ENCODE measurements at regions not wholly inside any gene's neighbourhood (a gene's known extent, or its start where the extent isn't known, plus 50 kb on each side); places are given as distances from the start of the nearest gene placed in this dataset.
"Not testable (repeated sequence)": the region's sequence is repeated elsewhere in the genome, so short reads cannot be mapped to it uniquely, and the experiment has no call there.

DNA sequence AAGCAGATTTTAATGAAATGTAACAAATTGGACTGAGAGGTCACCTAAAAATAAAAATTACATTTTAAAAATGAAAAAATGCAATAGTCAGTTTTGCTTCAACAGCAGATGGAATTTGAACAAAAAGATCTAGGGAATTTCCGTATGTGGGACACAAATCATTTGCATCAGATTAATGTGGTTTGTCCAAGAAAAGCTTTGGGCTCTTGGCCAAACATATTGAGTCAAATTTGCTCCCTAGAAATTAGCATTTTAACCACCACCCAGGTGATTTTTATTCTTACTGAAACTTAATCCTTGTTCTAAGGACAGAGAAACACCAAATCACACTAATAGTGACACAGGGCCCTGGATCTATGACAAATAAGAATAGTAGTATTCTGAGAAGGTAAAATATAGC is 1477.8 kb downstream of the FAM181B start:
- DNase-seq, result no peak
- intact Hi-C loops (cut with DNase I), result no loop called here

DNA sequence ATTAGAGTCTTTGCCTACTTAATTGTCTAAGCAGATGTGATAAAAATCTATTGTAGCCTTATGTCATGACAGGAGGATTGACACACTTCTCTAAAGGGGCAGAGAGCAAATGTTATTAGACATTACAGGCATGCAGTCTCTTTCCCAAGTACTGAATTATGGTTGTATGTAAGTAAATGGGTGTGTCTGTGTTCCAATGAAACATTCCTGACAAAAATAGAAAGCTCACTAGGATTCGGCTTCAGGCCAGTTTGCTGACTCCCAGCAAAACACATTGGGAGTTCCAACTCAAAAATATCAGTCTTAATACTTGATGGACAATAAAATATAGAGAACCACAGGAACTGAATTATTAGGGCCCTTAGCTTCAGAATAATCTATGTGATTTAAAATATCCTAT is 1480.4 kb downstream of the FAM181B start:
- intact Hi-C loops (cut with DNase I), result no loop called here
- DNase-seq, result no peak

GRCh38 chr11:81246941-81247340 is 1486.7 kb downstream of the FAM181B start:
- intact Hi-C loops (cut with DNase I), result no loop called here
- DNase-seq, result no peak

DNA sequence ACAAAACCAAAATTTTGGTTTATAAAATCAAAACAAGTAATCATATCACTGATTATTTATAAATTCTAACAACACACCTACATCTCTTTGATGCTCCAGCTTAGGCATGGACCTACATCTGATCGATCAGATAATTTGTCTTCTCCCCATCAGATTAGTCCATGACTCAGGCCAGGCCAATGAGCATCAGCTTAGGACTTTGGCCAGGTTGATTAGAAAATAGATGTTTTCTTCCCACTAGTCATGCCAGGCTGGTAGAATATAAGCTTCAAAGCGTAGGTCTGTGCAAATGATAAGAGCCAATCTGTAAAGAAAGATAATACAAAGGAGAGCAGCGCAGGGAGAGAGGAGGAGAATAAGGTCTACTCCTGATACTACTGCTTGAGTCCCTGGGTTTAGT is 1487.9 kb downstream of the FAM181B start:
- DNase-seq, result no peak
- intact Hi-C loops (cut with DNase I), result no loop called here

DNA sequence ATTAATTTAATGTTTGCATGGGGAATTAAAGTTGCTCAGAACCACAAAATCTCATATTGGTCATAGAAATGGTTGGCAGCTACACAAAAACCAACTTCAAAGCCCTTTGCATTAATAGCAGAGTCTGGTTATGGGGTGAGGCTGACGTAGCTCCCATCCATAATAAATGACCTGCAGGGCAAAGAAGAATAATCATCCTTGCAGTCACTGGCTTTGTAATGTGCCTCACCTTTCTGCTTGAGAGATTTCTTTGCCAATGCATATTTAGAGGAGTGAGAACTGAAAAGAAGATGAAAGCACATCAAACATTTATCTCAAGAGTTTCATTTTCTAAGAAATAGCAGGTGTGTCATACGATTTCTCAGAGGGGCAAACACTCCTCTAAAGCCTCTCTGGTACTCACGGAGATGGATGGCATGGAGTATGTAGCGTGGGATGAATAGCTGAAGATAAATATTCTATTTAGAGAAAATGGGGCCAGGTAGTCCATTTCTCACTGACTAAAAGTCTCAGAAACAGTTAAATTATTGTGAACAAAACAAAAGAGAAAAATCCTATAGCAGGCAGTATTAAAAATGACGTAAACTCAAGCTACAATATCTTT is 1491.9 kb downstream of the FAM181B start:
- DNase-seq, result no peak
- intact Hi-C loops (cut with DNase I), result no loop called here

- intact Hi-C loops (cut with DNase I), result no loop called here
- no peak for DNase-seq
Measured at GRCh38 chr11:81237139-81237538, 1496.5 kb downstream of the FAM181B start.

DNA sequence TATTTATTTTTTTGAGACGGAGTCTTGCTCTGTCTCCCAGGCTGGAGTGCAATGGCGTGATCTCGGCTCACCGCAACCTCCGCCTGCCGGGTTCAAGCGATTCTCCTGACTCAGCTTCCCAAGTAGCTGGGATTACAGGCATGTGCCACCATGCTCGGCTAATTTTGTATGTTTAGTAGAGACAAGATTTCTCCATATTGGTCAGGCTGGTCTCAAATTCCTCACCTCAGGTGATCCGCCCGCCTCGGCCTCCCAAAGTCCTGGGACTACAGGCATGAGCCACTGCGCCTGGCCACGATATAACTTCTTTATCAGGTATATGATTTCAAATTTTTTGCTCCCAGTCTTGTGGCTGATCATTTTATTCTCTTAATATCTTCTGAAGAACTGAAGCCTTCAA is 1506.3 kb downstream of the FAM181B start:
- intact Hi-C loops (cut with DNase I); DNase-seq: not testable (repeated sequence)

- intact Hi-C loops (cut with DNase I), result no loop called here
- DNase-seq, result no peak
Measured at GRCh38 chr11:81224396-81224795, 1509.3 kb downstream of the FAM181B start.

DNA sequence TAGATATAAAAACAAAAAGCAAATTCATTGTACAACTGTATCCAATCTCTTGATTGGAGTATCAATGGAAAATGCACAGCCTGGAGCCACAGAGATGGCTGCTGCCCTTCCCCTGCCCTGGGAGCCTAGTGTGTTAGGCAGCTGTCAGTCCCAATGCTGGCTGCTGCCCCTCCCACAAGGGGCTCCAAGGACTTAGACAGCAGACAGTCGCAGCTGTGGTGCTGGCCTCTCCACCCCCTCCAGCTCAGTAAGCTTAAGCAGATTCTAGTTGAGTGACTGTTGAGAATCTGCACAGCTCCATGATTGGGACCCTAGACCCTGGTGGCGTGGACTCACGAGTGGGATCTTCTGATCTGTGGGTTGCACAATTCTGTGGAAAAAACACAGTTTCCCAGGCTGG is 1511.2 kb downstream of the FAM181B start:
- intact Hi-C loops (cut with DNase I), result no loop called here
- DNase-seq, result peak in 2 of 10 donors; percentile 65 to 66

- no peak for DNase-seq
- intact Hi-C loops (cut with DNase I), result no loop called here
Measured at GRCh38 chr11:81220146-81220895, 1513.3 kb downstream of the FAM181B start.

DNA sequence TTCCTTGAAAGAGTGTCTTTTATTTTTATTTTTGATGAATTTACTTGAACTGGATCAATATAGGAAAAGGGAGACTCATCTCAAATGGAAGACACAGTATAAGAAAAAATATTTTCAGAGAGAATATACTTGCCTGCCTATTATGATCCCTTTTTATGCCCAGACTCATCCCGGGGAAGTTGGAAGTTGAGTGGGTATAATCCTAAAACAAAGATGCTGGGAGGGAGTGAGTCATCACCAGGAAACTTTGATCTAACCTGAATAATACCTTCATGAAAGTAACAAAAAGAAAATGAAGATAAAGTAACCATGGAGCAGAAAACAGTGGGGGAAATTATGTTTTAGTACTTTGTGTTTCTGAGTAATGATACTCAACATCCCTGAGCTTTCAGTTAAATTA is 1514.0 kb downstream of the FAM181B start:
- intact Hi-C loops (cut with DNase I), result no loop called here
- no peak for DNase-seq

- DNase-seq, result no peak
- intact Hi-C loops (cut with DNase I), result no loop called here
Measured at GRCh38 chr11:81218440-81218839, 1515.2 kb downstream of the FAM181B start.

DNA sequence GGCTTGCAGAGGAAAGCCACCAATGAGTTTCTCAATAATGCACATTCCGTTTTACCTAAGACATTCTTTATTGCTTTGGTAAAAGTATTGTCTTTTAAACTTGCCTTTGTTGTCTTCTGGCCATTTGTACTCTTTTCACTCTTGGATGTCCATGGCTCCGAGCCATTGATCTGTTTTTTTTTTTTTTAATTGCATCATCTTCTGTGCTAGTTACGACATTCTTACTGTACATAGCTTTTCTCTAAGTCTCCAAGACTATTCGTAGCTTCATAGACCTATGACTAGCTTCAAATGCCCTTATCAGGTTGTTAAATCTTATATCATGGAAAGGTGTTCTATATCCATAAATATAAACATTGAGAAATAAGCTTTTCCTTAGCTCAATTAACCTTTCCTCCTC is 1522.6 kb downstream of the FAM181B start:
- intact Hi-C loops (cut with DNase I), result no loop called here
- DNase-seq, result no peak

- intact Hi-C loops (cut with DNase I), result no loop called here
- peak in 2 of 10 donors; percentile 64 to 79 for DNase-seq
Measured at GRCh38 chr11:81207421-81208054, 1526.1 kb downstream of the FAM181B start.

DNA sequence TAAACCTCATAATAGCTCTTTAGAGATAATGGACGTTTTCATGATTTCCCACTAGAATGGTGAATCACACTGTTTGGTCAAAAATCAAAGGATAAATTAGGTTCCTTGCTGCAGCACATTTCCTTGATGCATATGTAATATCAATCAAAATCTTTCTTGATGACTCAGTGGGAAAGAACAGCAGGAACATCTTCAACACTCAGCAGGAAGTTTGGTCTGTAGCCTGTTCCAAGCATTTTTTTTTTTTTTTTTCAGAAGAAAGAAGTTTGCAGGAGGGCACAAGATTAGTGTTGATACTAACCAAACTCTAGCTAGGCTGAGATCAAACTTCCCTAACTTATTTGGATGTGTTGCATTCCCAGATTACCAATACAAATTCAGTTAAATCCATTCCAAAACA is 1529.8 kb downstream of the FAM181B start:
- intact Hi-C loops (cut with DNase I), result no loop called here
- DNase-seq, result no peak

GRCh38 chr11:81197396-81197795 is 1536.3 kb downstream of the FAM181B start:
- no peak for DNase-seq
- intact Hi-C loops (cut with DNase I), result no loop called here

DNA sequence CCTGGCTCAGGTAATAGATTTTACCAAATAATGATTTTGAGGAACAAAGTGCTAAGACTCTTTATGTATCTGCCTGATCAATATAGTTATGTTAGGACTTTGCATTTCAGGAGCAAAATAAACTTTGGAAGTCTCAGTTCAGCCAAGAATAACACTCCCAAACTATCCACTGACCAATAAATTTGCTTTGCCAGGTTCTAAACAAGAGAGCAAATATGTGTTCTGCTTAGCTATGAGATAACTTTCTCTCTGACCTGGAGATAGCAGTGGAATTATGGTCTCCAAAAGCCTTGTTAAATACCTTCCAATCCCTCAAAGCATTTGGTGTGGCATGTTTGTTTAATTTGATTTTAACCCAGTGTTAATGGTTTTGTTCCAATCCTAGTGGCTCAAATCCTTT is 1541.1 kb downstream of the FAM181B start:
- intact Hi-C loops (cut with DNase I), result no loop called here
- no peak for DNase-seq

DNA sequence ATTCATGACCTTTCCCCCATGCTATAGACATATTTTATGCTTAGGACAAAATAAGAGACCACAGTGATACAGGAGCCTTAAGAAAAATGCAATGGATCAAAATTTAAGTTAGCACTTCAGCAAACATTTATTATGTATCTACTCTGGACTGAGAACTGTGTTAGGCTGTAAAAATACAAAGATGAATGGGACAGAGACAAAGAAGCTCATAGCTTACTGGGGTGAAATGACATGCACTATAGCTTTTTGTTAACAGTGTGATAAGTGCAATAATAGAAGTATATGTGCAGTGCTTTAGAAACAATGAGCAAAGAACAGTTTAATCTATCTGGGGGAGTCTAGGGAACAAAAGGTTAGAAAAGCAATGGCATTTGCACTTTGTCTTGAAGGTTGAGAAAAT is 1543.1 kb downstream of the FAM181B start:
- intact Hi-C loops (cut with DNase I), result no loop called here
- DNase-seq, result no peak

DNA sequence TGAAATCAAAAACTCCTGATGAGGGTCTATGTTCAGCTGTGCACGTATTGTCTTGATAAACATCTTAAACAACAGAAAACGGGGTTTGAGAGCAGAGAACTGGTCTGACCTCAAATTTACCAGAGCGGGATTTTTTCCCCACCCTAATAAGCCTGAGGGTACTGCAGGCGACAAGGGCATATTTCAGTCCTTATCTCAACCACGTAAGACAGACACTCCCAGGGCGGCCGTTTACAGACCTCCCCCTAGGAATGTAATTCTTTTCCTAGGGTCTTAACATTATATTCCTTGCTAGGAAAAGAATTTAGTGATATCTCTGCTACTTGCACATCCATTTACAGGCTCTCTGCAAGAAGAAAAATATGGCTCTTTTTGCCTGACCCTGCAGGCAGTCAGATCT is 1546.6 kb downstream of the FAM181B start:
- intact Hi-C loops (cut with DNase I); DNase-seq: not testable (repeated sequence)

- intact Hi-C loops (cut with DNase I), result no loop called here
- peak in 2 of 10 donors; percentile 6 to 47 for DNase-seq
Measured at GRCh38 chr11:81174646-81175330, 1558.9 kb downstream of the FAM181B start.

GRCh38 chr11:81165164-81165563 is 1568.5 kb downstream of the FAM181B start:
- intact Hi-C loops (cut with DNase I), result no loop called here

More at GRCh38 chr11:81165164-81165563, 1568.5 kb downstream of the FAM181B start:
- no peak for DNase-seq
